AG08395 (cell line): ENCODE measurements at regions not wholly inside any gene's neighbourhood (a gene's known extent, or its start where the extent isn't known, plus 50 kb on each side); places are given as distances from the start of the nearest gene placed in this dataset.

Experiments used
- DNase-seq: peaks from one replicate; pipeline ENCODE4 v3.0.0; 2012; ENCODE audit warnings: mixed read lengths, low spot score

GRCh38 chr2:207257251-207258250 is 91.8 kb upstream of the KLF7 start:
- no peak for DNase-seq

GRCh38 chr2:207258263-207258991 is 92.7 kb upstream of the KLF7 start:
- peak; percentile 95 for DNase-seq

- no peak for DNase-seq
These were observed 94.3 kb upstream of the KLF7 start for GRCh38 chr2:207260021-207260420.

GRCh38 chr2:207260947-207261346 is 95.2 kb upstream of the KLF7 start:
- DNase-seq: no peak

GRCh38 chr2:207264310-207264709 is 98.6 kb upstream of the KLF7 start:
- DNase-seq: no peak

- DNase-seq: no peak
These were observed 99.6 kb upstream of the KLF7 start for GRCh38 chr2:207265332-207265731.

GRCh38 chr2:207265869-207266268 is 100.1 kb upstream of the KLF7 start:
- DNase-seq: no peak

GRCh38 chr2:207266648-207267047 is 100.9 kb upstream of the KLF7 start:
- DNase-seq: no peak

- DNase-seq: no peak
These were observed 103.3 kb upstream of the KLF7 start for GRCh38 chr2:207269038-207269437.

GRCh38 chr2:207274530-207275189 is 108.9 kb upstream of the KLF7 start:
- DNase-seq: no peak

GRCh38 chr2:207275779-207276178 is 110.0 kb upstream of the KLF7 start:
- DNase-seq: no peak

GRCh38 chr2:207276248-207276647 is 110.5 kb upstream of the KLF7 start:
- DNase-seq: no peak

GRCh38 chr2:207276858-207277257 is 111.1 kb upstream of the KLF7 start:
- no peak for DNase-seq

- DNase-seq: no peak
These were observed 113.8 kb upstream of the KLF7 start for GRCh38 chr2:207279520-207279919.

GRCh38 chr2:207281436-207281835 is 115.7 kb upstream of the KLF7 start:
- DNase-seq: no peak

GRCh38 chr2:207282916-207283315 is 117.2 kb upstream of the KLF7 start:
- no peak for DNase-seq

- DNase-seq: peak; percentile 14
These were observed 117.6 kb upstream of the KLF7 start for GRCh38 chr2:207283356-207283755.

- no peak for DNase-seq
These were observed 119.1 kb upstream of the KLF7 start for GRCh38 chr2:207284556-207285472.

- DNase-seq: no peak
These were observed 119.7 kb upstream of the KLF7 start for GRCh38 chr2:207285473-207285815.

- DNase-seq: no peak
These were observed 120.4 kb upstream of the KLF7 start for GRCh38 chr2:207286106-207286505.

GRCh38 chr2:207288628-207289027 is 122.9 kb upstream of the KLF7 start:
- DNase-seq: no peak
